ENCODE measurements at regions not wholly inside any gene's neighbourhood (a gene's known extent, or its start where the extent isn't known, plus 50 kb on each side); places are given as distances from the start of the nearest gene placed in this dataset.

- Histone ChIP-seq H3K36me3 (no peaks in the 10 kb centered on the region), H3K27me3 (no peaks in the 10 kb centered on the region), H3K4me1 (ENCODE audit: insufficient read depth) (no peaks in the 10 kb centered on the region), H3K27ac (no peak overlapping the region), H3K4me3 (no peak overlapping the region), H3K9me3 (no peaks in the 10 kb centered on the region)
- no peak for TF ChIP-seq EP300 (IDR thresholded peaks at IDR 0.05)
- no peak for TF ChIP-seq CTCF (IDR thresholded peaks at IDR 0.05)
- TF ChIP-seq POLR2A (IDR thresholded peaks at IDR 0.05), result no peak
- no peak for DNase-seq
- 89 to 96% (median 95%) methylated on average over 4 of the region's 4 CpGs for WGBS, 3 donors
- intact Hi-C loops (cut with DNase I), result no loop called here
These were observed 158.9 kb upstream of the FERD3L start for GRCh38 chr7:19304086-19304485.

- H3K4me1 ChIP-seq (ENCODE audit: insufficient read depth), result no peaks in the 10 kb centered on the region
- H3K4me3 ChIP-seq, result no peak overlapping the region
- no peak overlapping the region for H3K27ac ChIP-seq
- no peak for TF ChIP-seq POLR2A (IDR thresholded peaks at IDR 0.05)
- no peak for TF ChIP-seq CTCF (IDR thresholded peaks at IDR 0.05)
- TF ChIP-seq EP300 (IDR thresholded peaks at IDR 0.05), result no peak
- no peaks in the 10 kb centered on the region for H3K36me3 ChIP-seq
- H3K27me3 ChIP-seq, result no peaks in the 10 kb centered on the region
- H3K9me3 ChIP-seq, result no peaks in the 10 kb centered on the region
- intact Hi-C loops (cut with DNase I), result no loop called here
- WGBS, 3 donors, result 87 to 97% (median 89%) methylated on average over 1 of the region's 1 CpG
- DNase-seq, result no peak
These were observed 157.5 kb upstream of the FERD3L start for GRCh38 chr7:19302731-19303130.

DNA sequence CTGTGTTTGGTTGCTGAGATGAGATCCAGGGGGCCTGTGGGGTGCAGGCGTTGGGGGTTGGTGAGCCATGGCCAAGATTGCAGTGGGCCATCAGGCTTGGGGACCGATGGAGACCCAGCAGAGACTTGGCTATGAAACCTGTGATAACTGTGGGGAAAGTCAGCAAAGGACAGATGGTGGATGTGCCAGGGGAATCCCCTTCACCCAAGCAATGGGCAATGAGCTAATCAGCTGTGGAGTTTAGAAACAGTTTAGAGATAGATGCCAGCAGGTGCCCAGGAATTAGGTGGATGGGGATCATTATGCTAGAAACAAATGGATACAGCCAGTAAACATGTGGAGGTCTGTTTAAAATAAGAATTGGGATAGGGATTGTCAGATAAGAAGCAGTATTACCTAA is 151.4 kb upstream of the FERD3L start:
- Histone ChIP-seq H3K4me1 (ENCODE audit: insufficient read depth) (no peaks in the 10 kb centered on the region), H3K27ac (no peak overlapping the region), H3K9me3 (no peaks in the 10 kb centered on the region), H3K4me3 (no peak overlapping the region), H3K27me3 (no peaks in the 10 kb centered on the region), H3K36me3 (no peaks in the 10 kb centered on the region)
- intact Hi-C loops (cut with DNase I), result no loop called here
- TF ChIP-seq EP300 (IDR thresholded peaks at IDR 0.05) (no peak), CTCF (IDR thresholded peaks at IDR 0.05) (no peak), POLR2A (IDR thresholded peaks at IDR 0.05) (no peak)
- no peak for DNase-seq
- WGBS, 3 donors, result 82 to 100% (median 91%) methylated on average over 2 of the region's 2 CpGs

DNA sequence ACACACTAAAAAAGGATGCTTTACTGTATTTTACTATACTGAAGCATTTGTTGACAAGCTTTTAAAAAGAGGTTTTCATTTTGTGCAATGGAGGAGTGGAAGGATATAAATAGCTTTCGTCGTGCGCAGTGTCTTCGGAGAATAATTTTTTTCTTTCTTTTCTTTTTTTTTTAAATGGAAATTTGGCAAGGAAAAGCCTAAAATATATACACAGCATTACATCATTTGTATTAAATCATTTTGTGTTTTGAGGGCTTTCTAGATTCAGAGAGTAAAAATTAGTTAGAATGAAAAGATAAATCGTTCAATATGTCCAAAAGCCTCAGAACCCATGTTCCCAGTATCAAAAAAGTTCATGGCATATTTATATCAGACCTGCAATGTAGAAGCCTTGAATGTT is 150.2 kb upstream of the FERD3L start:
- Histone ChIP-seq H3K9me3 (no peaks in the 10 kb centered on the region), H3K27ac (no peak overlapping the region), H3K36me3 (no peaks in the 10 kb centered on the region), H3K4me3 (no peak overlapping the region), H3K27me3 (no peaks in the 10 kb centered on the region), H3K4me1 (ENCODE audit: insufficient read depth) (no peaks in the 10 kb centered on the region)
- 31 to 44% (median 36%) methylated on average over 5 of the region's 5 CpGs for WGBS, 3 donors
- intact Hi-C loops (cut with DNase I), result no loop called here
- DNase-seq, result no peak
- TF ChIP-seq CTCF (IDR thresholded peaks at IDR 0.05) (no peak), POLR2A (IDR thresholded peaks at IDR 0.05) (no peak), EP300 (IDR thresholded peaks at IDR 0.05) (no peak)

- H3K4me3 ChIP-seq, result no peak overlapping the region
- H3K27ac ChIP-seq, result no peak overlapping the region
- no peaks in the 10 kb centered on the region for H3K9me3 ChIP-seq
- no peak for DNase-seq
- no peaks in the 10 kb centered on the region for H3K4me1 ChIP-seq (ENCODE audit: insufficient read depth)
- 44 to 46% (median 44%) methylated on average over 5 of the region's 5 CpGs for WGBS, 3 donors
- intact Hi-C loops (cut with DNase I), result no loop called here
- no peaks in the 10 kb centered on the region for H3K27me3 ChIP-seq
- TF ChIP-seq EP300 (IDR thresholded peaks at IDR 0.05) (no peak), CTCF (IDR thresholded peaks at IDR 0.05) (no peak), POLR2A (IDR thresholded peaks at IDR 0.05) (no peak)
- H3K36me3 ChIP-seq, result no peaks in the 10 kb centered on the region
These were observed 149.4 kb upstream of the FERD3L start for GRCh38 chr7:19294619-19295018.
